ENCODE measurements at regions not wholly inside any gene's neighbourhood (a gene's known extent, or its start where the extent isn't known, plus 50 kb on each side); places are given as distances from the start of the nearest gene placed in this dataset.

GRCh38 chr5:88613051-88613450 is 269.9 kb downstream of the MEF2C start:
- TF ChIP-seq CTCF (IDR thresholded peaks at IDR 0.05; ENCODE audit: insufficient read depth, low read depth, low read length, missing control alignments): no peak
- no peak overlapping the region for H3K4me3 ChIP-seq (ENCODE audit: low read depth, low read length)
- DNase-seq (ENCODE audit: low read depth): no peak

DNA sequence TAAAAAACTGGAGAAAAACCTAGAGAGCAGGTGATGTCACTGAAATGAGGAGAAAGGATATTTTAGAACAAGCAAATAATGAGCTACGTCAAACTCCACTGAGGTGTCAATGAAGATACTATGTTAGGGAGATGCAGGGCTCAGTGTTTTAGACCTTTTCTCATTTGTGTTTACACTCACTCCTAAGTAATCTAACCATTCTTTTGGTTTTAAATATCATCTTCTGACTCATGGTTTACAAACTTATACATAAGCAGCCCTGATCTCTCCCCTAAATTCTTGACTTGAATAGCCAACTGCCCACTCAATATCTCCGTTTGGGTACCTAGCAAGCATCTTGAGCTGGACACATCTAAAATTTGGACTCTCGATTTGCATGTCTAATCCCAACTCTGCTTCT is 272.4 kb downstream of the MEF2C start:
- no peak for TF ChIP-seq CTCF (IDR thresholded peaks at IDR 0.05; ENCODE audit: insufficient read depth, low read depth, low read length, missing control alignments)
- DNase-seq (ENCODE audit: low read depth): no peak
- no peak overlapping the region for H3K4me3 ChIP-seq (ENCODE audit: low read depth, low read length)

GRCh38 chr5:88607492-88607891 is 275.5 kb downstream of the MEF2C start:
- DNase-seq (ENCODE audit: low read depth): no peak
- no peak for TF ChIP-seq CTCF (IDR thresholded peaks at IDR 0.05; ENCODE audit: insufficient read depth, low read depth, low read length, missing control alignments)
- H3K4me3 ChIP-seq (ENCODE audit: low read depth, low read length): no peak overlapping the region

- no peak for DNase-seq (ENCODE audit: low read depth)
- H3K4me3 ChIP-seq (ENCODE audit: low read depth, low read length): no peak overlapping the region
- no peak for TF ChIP-seq CTCF (IDR thresholded peaks at IDR 0.05; ENCODE audit: insufficient read depth, low read depth, low read length, missing control alignments)
Observed at GRCh38 chr5:88606626-88607025, 276.4 kb downstream of the MEF2C start.

- TF ChIP-seq CTCF (IDR thresholded peaks at IDR 0.05; ENCODE audit: insufficient read depth, low read depth, low read length, missing control alignments): no peak
- H3K4me3 ChIP-seq (ENCODE audit: low read depth, low read length): no peak overlapping the region
- DNase-seq (ENCODE audit: low read depth): no peak
Observed at GRCh38 chr5:88606173-88606572, 276.8 kb downstream of the MEF2C start.

- TF ChIP-seq CTCF (IDR thresholded peaks at IDR 0.05; ENCODE audit: insufficient read depth, low read depth, low read length, missing control alignments): peak; percentile 50
- peak; percentile 38 for DNase-seq (ENCODE audit: low read depth)
Observed at GRCh38 chr5:88602584-88602983, 280.4 kb downstream of the MEF2C start.

GRCh38 chr5:88594441-88594840 is 288.5 kb downstream of the MEF2C start:
- no peak for TF ChIP-seq CTCF (IDR thresholded peaks at IDR 0.05; ENCODE audit: insufficient read depth, low read depth, low read length, missing control alignments)
- DNase-seq (ENCODE audit: low read depth): no peak
- H3K4me3 ChIP-seq (ENCODE audit: low read depth, low read length): no peak overlapping the region

More at GRCh38 chr5:88602584-88602983, 280.4 kb downstream of the MEF2C start:
- no peak overlapping the region for H3K4me3 ChIP-seq (ENCODE audit: low read depth, low read length)

Data from GM12865 (cell line).